OCI-LY7 (cell line): ENCODE measurements at regions not wholly inside any gene's neighbourhood (a gene's known extent, or its start where the extent isn't known, plus 50 kb on each side); places are given as distances from the start of the nearest gene placed in this dataset.
"Not testable (repeated sequence)": the region's sequence is repeated elsewhere in the genome, so short reads cannot be mapped to it uniquely, and the experiment has no call there.

Source experiments
- BruUV-seq: library from RNA; stranded (reverse); fragments of 400-500 nt; replicated peaks from 2 replicates; lab custom pipeline; 2021; lab: Mats Ljungman, UMichigan
- CTCF ChIA-PET: fragments of 300-600 bp; sonication (Branson Sonifier 250); formaldehyde crosslinking; loops from one replicate; lab custom pipeline; 2022; ENCODE audit warnings: antibody characterized with exemption; ENCODE audit not compliant: unreplicated experiment; lab: Charles Lee
- POLR2A ChIA-PET: fragments of 300-600 bp; sonication (Branson Sonifier 250); formaldehyde crosslinking; loops from one replicate; lab custom pipeline; 2022; ENCODE audit warnings: antibody characterized with exemption; lab: Charles Lee
- DNase-seq: peaks from one replicate; pipeline ENCODE4 v3.0.0-alpha.2; 2015; ENCODE audit warnings: low spot score
- H2AFZ ChIP-seq: fragments of 200-600 bp; sonication (generic), shearing (Covaris generic); 2 replicates; pipeline ENCODE4 v1.6.1; 2014; ENCODE audit warnings: mild to moderate bottlenecking, antibody characterized with exemption, low read length, moderate library complexity
- H3K27ac ChIP-seq: fragments of 200-600 bp; sonication (generic); 2 replicates; pipeline ENCODE4 v1.5.1; 2014; ENCODE audit warnings: mixed run types, low read depth, mild to moderate bottlenecking, moderate library complexity, low read length, inconsistent platforms; ENCODE audit not compliant: poor library complexity, severe bottlenecking
- H3K36me3 ChIP-seq: fragments of 200-600 bp; sonication (generic); 2 replicates; pipeline ENCODE4 v1.6.1; 2014; ENCODE audit warnings: mild to moderate bottlenecking, antibody characterized with exemption, low read length, moderate library complexity, mixed read lengths; ENCODE audit not compliant: insufficient read depth
- H3K4me1 ChIP-seq: fragments of 200-600 bp; sonication (generic); 2 replicates; pipeline ENCODE4 v1.5.1; 2014; ENCODE audit warnings: mild to moderate bottlenecking, low read length; ENCODE audit not compliant: insufficient read depth, poor library complexity, severe bottlenecking
- H3K4me2 ChIP-seq: fragments of 200-600 bp; sonication (generic); 2 replicates; pipeline ENCODE4 v1.6.1; 2014; ENCODE audit warnings: mild to moderate bottlenecking, low read length
- H3K4me3 ChIP-seq: fragments of 200-600 bp; sonication (generic); 2 replicates; pipeline ENCODE4 v1.5.1; 2014; ENCODE audit warnings: mild to moderate bottlenecking, low read depth, low read length; ENCODE audit not compliant: poor library complexity, severe bottlenecking
- H3K79me2 ChIP-seq: fragments of 200-600 bp; sonication (generic); 2 replicates; pipeline ENCODE4 v1.6.1; 2016; ENCODE audit warnings: low read depth, mild to moderate bottlenecking, low read length, moderate library complexity, mixed read lengths; ENCODE audit not compliant: insufficient read depth
- H3K9me2 ChIP-seq: fragments of 200-600 bp; sonication (generic); 2 replicates; pipeline ENCODE4 v1.6.1; 2016; ENCODE audit warnings: mild to moderate bottlenecking, low read length, mixed read lengths; ENCODE audit not compliant: insufficient read depth
- H3K9me3 ChIP-seq: fragments of 200-600 bp; sonication (generic); 2 replicates; pipeline ENCODE4 v1.6.1; 2014; ENCODE audit warnings: mild to moderate bottlenecking, mixed run types, low read length, mixed read lengths
- H4K20me1 ChIP-seq: fragments of 200-600 bp; sonication (generic); 2 replicates; pipeline ENCODE4 v1.6.1; 2014; ENCODE audit warnings: mild to moderate bottlenecking, antibody characterized with exemption, low read length, moderate library complexity, mixed read lengths; ENCODE audit not compliant: insufficient read depth
- EZH2phosphoT487 ChIP-seq: fragments of 200-600 bp; sonication (generic); IDR thresholded peaks from 2 replicates; pipeline ENCODE4 v1.6.1; 2018; ENCODE audit warnings: low read depth, borderline replicate concordance, mild to moderate bottlenecking, mixed run types, antibody characterized with exemption, low read length, moderate library complexity, mixed read lengths
- intact Hi-C: fragments of 100-400 bp; cut with micrococcal nuclease; formaldehyde crosslinking; loops from one replicate; pipeline ENCODE4 v1.10.0; 2022; ENCODE audit not compliant: unreplicated experiment
- TF ChIP-seq, protein P1 (sequence below): fragments of 200-600 bp; sonication (generic); conservative IDR thresholded peaks from 2 replicates; pipeline ENCODE4 v1.5.1; 2014; ENCODE audit warnings: mild to moderate bottlenecking, antibody characterized with exemption, low read length, moderate library complexity, mixed read lengths

DNA sequence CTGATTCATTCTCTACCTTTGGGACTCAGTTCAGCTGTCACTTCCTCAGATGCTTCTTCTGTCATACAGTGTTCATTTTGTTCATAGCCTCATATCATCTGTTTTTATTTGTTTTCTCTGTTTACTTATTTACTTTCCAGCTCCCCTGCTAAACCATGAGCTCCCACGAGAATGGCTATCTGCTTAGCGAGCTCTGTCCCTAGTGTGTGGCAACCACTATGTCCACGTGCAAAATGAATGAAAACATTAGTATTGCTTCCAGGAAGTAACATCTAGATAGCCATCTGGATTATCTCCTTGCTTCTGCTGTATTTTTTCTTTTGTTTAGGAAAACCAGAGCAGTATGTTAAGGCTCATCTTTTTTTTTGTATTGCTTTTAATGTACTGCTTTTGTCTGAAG is 417.0 kb upstream of the SLC35B3 start:
- no peak overlapping the region for H3K27ac ChIP-seq
- no TSS peak for BruUV-seq

DNA sequence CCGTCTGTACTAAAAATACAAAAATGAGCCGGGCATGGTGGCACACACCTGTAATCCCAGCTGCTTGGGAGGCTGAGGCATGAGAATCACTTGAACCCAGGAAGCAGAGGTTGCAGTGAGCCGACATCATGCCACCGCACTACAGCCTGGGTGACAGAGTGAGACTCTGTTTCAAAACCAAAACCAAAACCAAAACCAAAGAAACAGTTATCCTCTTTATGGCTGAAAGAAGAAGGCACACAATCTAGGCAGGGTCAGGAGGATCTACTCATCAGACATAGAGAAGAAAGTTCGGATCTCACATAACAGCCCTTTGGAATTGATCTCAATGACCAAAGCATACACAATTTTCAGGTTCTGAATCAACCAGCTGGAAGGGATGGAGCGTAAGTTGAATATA is 411.3 kb upstream of the SLC35B3 start:
- intact Hi-C loops, H3K27ac ChIP-seq, H3K79me2 ChIP-seq, H3K4me3 ChIP-seq, H3K4me2 ChIP-seq, H3K36me3 ChIP-seq, H3K9me2 ChIP-seq, H3K4me1 ChIP-seq, POLR2A ChIA-PET, H2AFZ ChIP-seq, DNase-seq, BruUV-seq, H3K9me3 ChIP-seq, CTCF ChIA-PET, H4K20me1 ChIP-seq: not testable (repeated sequence)

More for the DNA sequence above, 417.0 kb upstream of the SLC35B3 start:
- Histone ChIP-seq H4K20me1 (no peaks in the 10 kb centered on the region), H3K79me2 (no peaks in the 10 kb centered on the region), H3K4me1 (no peaks in the 10 kb centered on the region), H3K9me2 (no peaks in the 10 kb centered on the region), H2AFZ (no peak overlapping the region), H3K4me3 (no peak overlapping the region), H3K4me2 (no peak overlapping the region), H3K36me3 (no peaks in the 10 kb centered on the region), H3K9me3 (no peaks in the 10 kb centered on the region)
- ChIA-PET CTCF (no interaction called here), POLR2A (no interaction called here)
- no peak for DNase-seq
- intact Hi-C loops, result no loop called here
- no peak for TF ChIP-seq EZH2phosphoT487
- TF ChIP-seq, protein P1, sequence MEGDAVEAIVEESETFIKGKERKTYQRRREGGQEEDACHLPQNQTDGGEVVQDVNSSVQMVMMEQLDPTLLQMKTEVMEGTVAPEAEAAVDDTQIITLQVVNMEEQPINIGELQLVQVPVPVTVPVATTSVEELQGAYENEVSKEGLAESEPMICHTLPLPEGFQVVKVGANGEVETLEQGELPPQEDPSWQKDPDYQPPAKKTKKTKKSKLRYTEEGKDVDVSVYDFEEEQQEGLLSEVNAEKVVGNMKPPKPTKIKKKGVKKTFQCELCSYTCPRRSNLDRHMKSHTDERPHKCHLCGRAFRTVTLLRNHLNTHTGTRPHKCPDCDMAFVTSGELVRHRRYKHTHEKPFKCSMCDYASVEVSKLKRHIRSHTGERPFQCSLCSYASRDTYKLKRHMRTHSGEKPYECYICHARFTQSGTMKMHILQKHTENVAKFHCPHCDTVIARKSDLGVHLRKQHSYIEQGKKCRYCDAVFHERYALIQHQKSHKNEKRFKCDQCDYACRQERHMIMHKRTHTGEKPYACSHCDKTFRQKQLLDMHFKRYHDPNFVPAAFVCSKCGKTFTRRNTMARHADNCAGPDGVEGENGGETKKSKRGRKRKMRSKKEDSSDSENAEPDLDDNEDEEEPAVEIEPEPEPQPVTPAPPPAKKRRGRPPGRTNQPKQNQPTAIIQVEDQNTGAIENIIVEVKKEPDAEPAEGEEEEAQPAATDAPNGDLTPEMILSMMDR, result no peak

DNA sequence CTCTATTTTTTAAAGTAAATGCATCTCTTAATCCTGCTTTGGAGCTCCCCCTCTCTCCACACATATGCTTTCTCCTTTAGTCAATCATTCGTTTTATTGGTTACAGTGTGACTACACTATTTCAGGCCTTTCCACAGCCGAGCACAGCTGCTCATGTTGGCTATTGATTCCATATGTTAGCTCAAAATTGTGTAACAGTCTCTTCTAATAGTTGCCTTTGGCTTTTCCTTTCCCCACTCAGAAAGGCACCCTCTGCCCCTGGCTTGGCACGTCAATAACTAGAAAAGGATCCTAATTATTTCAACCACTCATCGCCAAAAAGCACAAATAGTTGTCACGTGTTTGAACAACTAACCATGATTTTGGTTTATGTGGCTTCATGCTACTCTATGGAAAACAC is 410.3 kb upstream of the SLC35B3 start:
- Histone ChIP-seq H3K4me2 (no peak overlapping the region), H3K9me3 (no peaks in the 10 kb centered on the region), H3K4me3 (no peak overlapping the region), H3K4me1 (no peaks in the 10 kb centered on the region), H2AFZ (no peak overlapping the region), H3K79me2 (no peaks in the 10 kb centered on the region), H3K27ac (no peak overlapping the region), H3K9me2 (no peaks in the 10 kb centered on the region), H4K20me1 (no peaks in the 10 kb centered on the region), H3K36me3 (no peaks in the 10 kb centered on the region)
- ChIA-PET POLR2A (no interaction called here), CTCF (no interaction called here)
- intact Hi-C loops, result no loop called here
- TF ChIP-seq, protein P1, result no peak
- TF ChIP-seq EZH2phosphoT487, result no peak
- no TSS peak for BruUV-seq
- DNase-seq, result no peak
